Body of pancreas (tissue), 4 donors: ENCODE measurements at regions not wholly inside any gene's neighbourhood (a gene's known extent, or its start where the extent isn't known, plus 50 kb on each side); places are given as distances from the start of the nearest gene placed in this dataset.

Source experiments
- POLR2A ChIP-seq, 3 donors: fragments of 450-650 bp; IDR thresholded peaks; one replicate each; pipeline ENCODE4 v1.6.1; 2016; ENCODE audit warnings: antibody characterized with exemption in 3 of 3, mild to moderate bottlenecking in 2 of 3
- TF ChIP-seq, protein P1 (sequence below), 7 experiments: fragments of 450-650 bp in 4 of 7; fragments of 200-600 bp in 3 of 7; sonication (generic) in 3 of 7; IDR thresholded peaks; one replicate each; pipeline ENCODE4 v1.5.1; 2016 to 2019; ENCODE audit warnings: antibody characterized with exemption in 7 of 7

DNA sequence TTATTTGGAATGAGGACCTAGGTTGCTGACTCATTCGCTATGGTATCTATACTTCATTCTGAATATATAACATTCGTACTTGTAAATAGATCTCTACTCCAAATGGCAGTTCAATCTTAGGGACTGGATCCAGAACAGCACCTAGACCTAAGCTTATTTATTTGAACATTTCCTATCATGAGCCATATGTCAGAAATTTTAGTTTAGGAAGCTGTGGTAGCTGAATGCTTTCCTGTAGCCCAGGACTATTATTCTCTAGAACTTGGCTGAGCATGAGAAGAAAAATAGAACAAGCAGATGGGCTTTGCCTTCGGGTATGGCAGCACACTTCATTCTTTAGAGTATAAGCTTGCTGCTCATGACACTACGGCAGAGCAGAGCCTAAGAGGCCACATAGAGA is 1114.4 kb upstream of the B3GALT2 start:
- TF ChIP-seq, protein P1, sequence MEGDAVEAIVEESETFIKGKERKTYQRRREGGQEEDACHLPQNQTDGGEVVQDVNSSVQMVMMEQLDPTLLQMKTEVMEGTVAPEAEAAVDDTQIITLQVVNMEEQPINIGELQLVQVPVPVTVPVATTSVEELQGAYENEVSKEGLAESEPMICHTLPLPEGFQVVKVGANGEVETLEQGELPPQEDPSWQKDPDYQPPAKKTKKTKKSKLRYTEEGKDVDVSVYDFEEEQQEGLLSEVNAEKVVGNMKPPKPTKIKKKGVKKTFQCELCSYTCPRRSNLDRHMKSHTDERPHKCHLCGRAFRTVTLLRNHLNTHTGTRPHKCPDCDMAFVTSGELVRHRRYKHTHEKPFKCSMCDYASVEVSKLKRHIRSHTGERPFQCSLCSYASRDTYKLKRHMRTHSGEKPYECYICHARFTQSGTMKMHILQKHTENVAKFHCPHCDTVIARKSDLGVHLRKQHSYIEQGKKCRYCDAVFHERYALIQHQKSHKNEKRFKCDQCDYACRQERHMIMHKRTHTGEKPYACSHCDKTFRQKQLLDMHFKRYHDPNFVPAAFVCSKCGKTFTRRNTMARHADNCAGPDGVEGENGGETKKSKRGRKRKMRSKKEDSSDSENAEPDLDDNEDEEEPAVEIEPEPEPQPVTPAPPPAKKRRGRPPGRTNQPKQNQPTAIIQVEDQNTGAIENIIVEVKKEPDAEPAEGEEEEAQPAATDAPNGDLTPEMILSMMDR (IDR thresholded peaks at IDR 0.05): no peak
- no peak for TF ChIP-seq POLR2A (IDR thresholded peaks at IDR 0.05)
